ENCODE measurements at regions not wholly inside any gene's neighbourhood (a gene's known extent, or its start where the extent isn't known, plus 50 kb on each side); places are given as distances from the start of the nearest gene placed in this dataset.

DNA sequence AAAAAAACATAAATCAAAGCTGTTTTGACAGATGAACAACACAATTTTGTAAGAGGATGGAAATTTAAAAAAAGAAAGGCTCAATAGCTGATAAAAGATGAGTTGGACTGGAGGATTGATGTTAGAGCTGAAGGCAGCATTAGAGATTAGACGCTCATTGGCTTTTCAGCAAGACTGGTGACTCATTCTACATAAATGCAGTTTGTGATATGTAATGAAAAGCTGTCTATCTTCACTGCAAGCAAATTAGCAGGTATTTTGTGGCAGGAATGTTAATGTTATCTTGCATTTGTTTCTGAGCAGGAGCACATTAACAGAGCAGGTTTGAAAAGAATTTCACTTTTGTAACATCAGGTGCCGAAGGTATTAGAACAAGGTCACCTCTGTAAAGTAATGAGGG, 442.7 kb upstream of the NOVA1 start (continued):
- TF ChIP-seq, protein P1, sequence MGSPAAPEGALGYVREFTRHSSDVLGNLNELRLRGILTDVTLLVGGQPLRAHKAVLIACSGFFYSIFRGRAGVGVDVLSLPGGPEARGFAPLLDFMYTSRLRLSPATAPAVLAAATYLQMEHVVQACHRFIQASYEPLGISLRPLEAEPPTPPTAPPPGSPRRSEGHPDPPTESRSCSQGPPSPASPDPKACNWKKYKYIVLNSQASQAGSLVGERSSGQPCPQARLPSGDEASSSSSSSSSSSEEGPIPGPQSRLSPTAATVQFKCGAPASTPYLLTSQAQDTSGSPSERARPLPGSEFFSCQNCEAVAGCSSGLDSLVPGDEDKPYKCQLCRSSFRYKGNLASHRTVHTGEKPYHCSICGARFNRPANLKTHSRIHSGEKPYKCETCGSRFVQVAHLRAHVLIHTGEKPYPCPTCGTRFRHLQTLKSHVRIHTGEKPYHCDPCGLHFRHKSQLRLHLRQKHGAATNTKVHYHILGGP (tag by site-specific recombination; IDR thresholded peaks at IDR 0.05) = no peak

DNA sequence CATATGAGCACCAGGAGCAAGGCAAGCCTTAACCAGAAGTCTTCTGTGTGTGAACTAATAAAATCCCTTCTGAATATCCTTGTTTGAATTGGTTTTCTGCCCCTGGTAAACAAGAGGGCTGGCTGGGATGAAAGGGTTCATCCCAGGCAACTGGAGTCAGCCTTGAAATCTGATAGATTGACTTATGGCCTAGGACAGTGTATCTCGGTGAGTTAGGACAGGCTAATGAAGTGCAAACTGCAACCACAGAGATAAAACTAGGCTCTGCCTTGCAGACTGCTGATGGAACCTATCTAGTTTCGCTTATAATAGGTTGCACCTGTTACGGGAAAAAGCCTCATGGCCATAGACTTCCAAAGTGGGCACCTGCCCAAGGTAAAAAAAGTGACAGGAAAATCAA, 451.9 kb upstream of the NOVA1 start:
- ChIA-PET CTCF (no interaction called here), POLR2A (no interaction called here)
- Histone ChIP-seq H3K4me3 (ENCODE audit: low read depth, low read length) (no peak overlapping the region), H3K9me3 (ENCODE audit: control insufficient read depth, insufficient read depth, low read depth, low read length) (no peaks in the 10 kb centered on the region), H3K27ac (ENCODE audit: extremely low read depth, low read depth, low read length) (no peak overlapping the region), H3K36me3 (ENCODE audit: control insufficient read depth in 2 of 2, insufficient read depth in 1 of 2, low read length in 2 of 2) (no peaks in the 10 kb centered on the region), H3K4me1 (ENCODE audit: control insufficient read depth, insufficient read depth, low read length) (no peaks in the 10 kb centered on the region)
- TF ChIP-seq ZNF433 (tag by site-specific recombination; IDR thresholded peaks at IDR 0.05; ENCODE audit: low read depth) = no peak
- TF ChIP-seq, protein P2, sequence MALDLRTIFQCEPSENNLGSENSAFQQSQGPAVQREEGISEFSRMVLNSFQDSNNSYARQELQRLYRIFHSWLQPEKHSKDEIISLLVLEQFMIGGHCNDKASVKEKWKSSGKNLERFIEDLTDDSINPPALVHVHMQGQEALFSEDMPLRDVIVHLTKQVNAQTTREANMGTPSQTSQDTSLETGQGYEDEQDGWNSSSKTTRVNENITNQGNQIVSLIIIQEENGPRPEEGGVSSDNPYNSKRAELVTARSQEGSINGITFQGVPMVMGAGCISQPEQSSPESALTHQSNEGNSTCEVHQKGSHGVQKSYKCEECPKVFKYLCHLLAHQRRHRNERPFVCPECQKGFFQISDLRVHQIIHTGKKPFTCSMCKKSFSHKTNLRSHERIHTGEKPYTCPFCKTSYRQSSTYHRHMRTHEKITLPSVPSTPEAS (tag by site-specific recombination; IDR thresholded peaks at IDR 0.05) = no peak
- TF ChIP-seq ZNF792 (tag by site-specific recombination; IDR thresholded peaks at IDR 0.05) = no peak
- no peak for TF ChIP-seq ZNF274 (IDR thresholded peaks at IDR 0.05; ENCODE audit: low read length)
- no peak for TF ChIP-seq ZNF274 (tag by site-specific recombination; IDR thresholded peaks at IDR 0.05; ENCODE audit: borderline replicate concordance)
- TF ChIP-seq, protein P3, sequence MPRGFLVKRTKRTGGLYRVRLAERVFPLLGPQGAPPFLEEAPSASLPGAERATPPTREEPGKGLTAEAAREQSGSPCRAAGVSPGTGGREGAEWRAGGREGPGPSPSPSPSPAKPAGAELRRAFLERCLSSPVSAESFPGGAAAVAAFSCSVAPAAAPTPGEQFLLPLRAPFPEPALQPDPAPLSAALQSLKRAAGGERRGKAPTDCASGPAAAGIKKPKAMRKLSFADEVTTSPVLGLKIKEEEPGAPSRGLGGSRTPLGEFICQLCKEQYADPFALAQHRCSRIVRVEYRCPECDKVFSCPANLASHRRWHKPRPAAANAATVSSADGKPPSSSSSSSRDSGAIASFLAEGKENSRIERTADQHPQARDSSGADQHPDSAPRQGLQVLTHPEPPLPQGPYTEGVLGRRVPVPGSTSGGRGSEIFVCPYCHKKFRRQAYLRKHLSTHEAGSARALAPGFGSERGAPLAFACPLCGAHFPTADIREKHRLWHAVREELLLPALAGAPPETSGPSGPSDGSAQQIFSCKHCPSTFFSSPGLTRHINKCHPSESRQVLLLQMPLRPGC (tag by site-specific recombination; IDR thresholded peaks at IDR 0.05) = no peak
- TF ChIP-seq, protein P4, sequence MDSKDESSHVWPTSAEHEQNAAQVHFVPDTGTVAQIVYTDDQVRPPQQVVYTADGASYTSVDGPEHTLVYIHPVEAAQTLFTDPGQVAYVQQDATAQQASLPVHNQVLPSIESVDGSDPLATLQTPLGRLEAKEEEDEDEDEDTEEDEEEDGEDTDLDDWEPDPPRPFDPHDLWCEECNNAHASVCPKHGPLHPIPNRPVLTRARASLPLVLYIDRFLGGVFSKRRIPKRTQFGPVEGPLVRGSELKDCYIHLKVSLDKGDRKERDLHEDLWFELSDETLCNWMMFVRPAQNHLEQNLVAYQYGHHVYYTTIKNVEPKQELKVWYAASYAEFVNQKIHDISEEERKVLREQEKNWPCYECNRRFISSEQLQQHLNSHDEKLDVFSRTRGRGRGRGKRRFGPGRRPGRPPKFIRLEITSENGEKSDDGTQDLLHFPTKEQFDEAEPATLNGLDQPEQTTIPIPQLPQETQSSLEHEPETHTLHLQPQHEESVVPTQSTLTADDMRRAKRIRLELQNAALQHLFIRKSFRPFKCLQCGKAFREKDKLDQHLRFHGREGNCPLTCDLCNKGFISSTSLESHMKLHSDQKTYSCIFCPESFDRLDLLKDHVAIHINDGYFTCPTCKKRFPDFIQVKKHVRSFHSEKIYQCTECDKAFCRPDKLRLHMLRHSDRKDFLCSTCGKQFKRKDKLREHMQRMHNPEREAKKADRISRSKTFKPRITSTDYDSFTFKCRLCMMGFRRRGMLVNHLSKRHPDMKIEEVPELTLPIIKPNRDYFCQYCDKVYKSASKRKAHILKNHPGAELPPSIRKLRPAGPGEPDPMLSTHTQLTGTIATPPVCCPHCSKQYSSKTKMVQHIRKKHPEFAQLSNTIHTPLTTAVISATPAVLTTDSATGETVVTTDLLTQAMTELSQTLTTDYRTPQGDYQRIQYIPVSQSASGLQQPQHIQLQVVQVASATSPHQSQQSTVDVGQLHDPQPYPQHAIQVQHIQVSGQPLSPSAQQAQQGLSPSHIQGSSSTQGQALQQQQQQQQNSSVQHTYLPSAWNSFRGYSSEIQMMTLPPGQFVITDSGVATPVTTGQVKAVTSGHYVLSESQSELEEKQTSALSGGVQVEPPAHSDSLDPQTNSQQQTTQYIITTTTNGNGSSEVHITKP (tag by site-specific recombination; IDR thresholded peaks at IDR 0.05) = no peak
- TF ChIP-seq ZNF140 (tag by site-specific recombination; IDR thresholded peaks at IDR 0.05) = no peak
- no peak for TF ChIP-seq SP3 (tag by site-specific recombination; IDR thresholded peaks at IDR 0.05)
- no peak for TF ChIP-seq ZNF48 (tag by site-specific recombination; IDR thresholded peaks at IDR 0.05)
- TF ChIP-seq ZNF624 (tag by site-specific recombination; IDR thresholded peaks at IDR 0.05) = no peak
- TF ChIP-seq ZNF514 (tag by site-specific recombination; IDR thresholded peaks at IDR 0.05) = no peak

DNA sequence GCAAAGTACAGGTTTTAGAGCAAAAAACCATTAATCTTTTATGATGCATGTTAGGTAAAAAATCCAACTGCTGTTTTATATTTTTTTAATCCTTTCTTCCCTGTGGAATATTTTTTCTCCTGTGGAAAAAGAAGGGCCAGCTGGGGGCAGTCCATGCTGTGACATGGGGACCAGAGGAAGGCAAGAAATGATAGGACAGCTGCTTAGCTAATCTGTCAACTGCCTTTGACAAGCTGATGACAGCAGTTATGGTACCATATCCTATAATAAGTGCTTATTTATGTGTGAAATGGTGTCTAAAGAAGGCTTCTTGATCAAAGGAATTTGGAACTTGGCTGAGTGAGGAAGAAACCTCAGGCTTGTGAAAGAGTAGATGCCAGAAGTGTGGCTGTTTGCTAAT, 452.4 kb upstream of the NOVA1 start:
- Histone ChIP-seq H3K9me3 (ENCODE audit: control insufficient read depth, insufficient read depth, low read depth, low read length) (no peaks in the 10 kb centered on the region), H3K27ac (ENCODE audit: extremely low read depth, low read depth, low read length) (no peak overlapping the region), H3K4me1 (ENCODE audit: control insufficient read depth, insufficient read depth, low read length) (no peaks in the 10 kb centered on the region), H3K36me3 (ENCODE audit: control insufficient read depth in 2 of 2, insufficient read depth in 1 of 2, low read length in 2 of 2) (no peaks in the 10 kb centered on the region), H3K4me3 (ENCODE audit: low read depth, low read length) (no peak overlapping the region)
- POLR2A ChIA-PET = no interaction called here
- CTCF ChIA-PET = no interaction called here
- TF ChIP-seq SP7 (tag by site-specific recombination; IDR thresholded peaks at IDR 0.05) (no peak), SALL2 (tag by site-specific recombination; IDR thresholded peaks at IDR 0.05; ENCODE audit: borderline replicate concordance) (no peak), GLI4 (tag by site-specific recombination; IDR thresholded peaks at IDR 0.05) (no peak), KLF16 (tag by site-specific recombination; IDR thresholded peaks at IDR 0.05) (no peak), KLF7 (tag by site-specific recombination; IDR thresholded peaks at IDR 0.05; ENCODE audit: borderline replicate concordance) (no peak)
- TF ChIP-seq, protein P5, sequence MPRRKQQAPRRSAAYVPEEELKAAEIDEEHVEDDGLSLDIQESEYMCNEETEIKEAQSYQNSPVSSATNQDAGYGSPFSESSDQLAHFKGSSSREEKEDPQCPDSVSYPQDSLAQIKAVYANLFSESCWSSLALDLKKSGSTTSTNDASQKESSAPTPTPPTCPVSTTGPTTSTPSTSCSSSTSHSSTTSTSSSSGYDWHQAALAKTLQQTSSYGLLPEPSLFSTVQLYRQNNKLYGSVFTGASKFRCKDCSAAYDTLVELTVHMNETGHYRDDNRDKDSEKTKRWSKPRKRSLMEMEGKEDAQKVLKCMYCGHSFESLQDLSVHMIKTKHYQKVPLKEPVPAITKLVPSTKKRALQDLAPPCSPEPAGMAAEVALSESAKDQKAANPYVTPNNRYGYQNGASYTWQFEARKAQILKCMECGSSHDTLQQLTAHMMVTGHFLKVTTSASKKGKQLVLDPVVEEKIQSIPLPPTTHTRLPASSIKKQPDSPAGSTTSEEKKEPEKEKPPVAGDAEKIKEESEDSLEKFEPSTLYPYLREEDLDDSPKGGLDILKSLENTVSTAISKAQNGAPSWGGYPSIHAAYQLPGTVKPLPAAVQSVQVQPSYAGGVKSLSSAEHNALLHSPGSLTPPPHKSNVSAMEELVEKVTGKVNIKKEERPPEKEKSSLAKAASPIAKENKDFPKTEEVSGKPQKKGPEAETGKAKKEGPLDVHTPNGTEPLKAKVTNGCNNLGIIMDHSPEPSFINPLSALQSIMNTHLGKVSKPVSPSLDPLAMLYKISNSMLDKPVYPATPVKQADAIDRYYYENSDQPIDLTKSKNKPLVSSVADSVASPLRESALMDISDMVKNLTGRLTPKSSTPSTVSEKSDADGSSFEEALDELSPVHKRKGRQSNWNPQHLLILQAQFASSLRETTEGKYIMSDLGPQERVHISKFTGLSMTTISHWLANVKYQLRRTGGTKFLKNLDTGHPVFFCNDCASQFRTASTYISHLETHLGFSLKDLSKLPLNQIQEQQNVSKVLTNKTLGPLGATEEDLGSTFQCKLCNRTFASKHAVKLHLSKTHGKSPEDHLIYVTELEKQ (tag by site-specific recombination; IDR thresholded peaks at IDR 0.05; ENCODE audit: borderline replicate concordance) = no peak

Data from HEK293 (cell line).